AG09319 (cell line): ENCODE measurements at regions not wholly inside any gene's neighbourhood (a gene's known extent, or its start where the extent isn't known, plus 50 kb on each side); places are given as distances from the start of the nearest gene placed in this dataset.

ENCODE experiments used
- DNase-seq: peaks from one replicate; pipeline ENCODE4 v3.0.0-alpha.2; 2010; ENCODE audit warnings: low read depth; ENCODE audit errors: extremely low read depth
- CTCF ChIP-seq: IDR thresholded peaks from 2 replicates; pipeline ENCODE4 v1.5.1; 2011; ENCODE audit warnings: low read depth, mild to moderate bottlenecking, inconsistent platforms, low read length, moderate library complexity

GRCh38 chr10:90588222-90588621, 269.6 kb downstream of the HTR7 start:
- no peak for DNase-seq
- TF ChIP-seq CTCF: no peak

DNA sequence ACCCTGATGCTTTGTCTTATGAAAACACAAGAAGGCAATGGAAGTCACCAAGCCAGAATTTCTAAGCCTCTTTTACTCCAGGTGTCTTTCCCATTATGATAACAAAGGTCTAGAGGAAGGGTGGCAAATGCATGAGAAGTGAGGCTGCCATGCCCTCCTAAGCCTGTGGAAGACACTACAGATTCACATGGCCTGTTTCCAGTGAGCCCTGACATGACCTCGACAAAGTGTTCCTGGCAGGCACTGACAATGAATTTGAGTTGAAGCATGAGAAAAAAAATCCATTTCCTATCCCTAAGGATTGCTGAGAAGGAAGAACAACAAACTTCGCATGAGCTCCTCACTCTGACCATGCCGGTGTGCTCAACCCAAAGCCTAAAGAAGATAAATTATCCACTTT, 268.0 kb downstream of the HTR7 start:
- TF ChIP-seq CTCF: no peak
- no peak for DNase-seq

GRCh38 chr10:90591629-90592028, 266.2 kb downstream of the HTR7 start:
- no peak for DNase-seq

GRCh38 chr10:90592638-90593302, 265.1 kb downstream of the HTR7 start:
- no peak for DNase-seq
- no peak for TF ChIP-seq CTCF

More at GRCh38 chr10:90591629-90592028, 266.2 kb downstream of the HTR7 start:
- no peak for TF ChIP-seq CTCF

GRCh38 chr10:90598513-90598912, 259.3 kb downstream of the HTR7 start:
- no peak for TF ChIP-seq CTCF

DNA sequence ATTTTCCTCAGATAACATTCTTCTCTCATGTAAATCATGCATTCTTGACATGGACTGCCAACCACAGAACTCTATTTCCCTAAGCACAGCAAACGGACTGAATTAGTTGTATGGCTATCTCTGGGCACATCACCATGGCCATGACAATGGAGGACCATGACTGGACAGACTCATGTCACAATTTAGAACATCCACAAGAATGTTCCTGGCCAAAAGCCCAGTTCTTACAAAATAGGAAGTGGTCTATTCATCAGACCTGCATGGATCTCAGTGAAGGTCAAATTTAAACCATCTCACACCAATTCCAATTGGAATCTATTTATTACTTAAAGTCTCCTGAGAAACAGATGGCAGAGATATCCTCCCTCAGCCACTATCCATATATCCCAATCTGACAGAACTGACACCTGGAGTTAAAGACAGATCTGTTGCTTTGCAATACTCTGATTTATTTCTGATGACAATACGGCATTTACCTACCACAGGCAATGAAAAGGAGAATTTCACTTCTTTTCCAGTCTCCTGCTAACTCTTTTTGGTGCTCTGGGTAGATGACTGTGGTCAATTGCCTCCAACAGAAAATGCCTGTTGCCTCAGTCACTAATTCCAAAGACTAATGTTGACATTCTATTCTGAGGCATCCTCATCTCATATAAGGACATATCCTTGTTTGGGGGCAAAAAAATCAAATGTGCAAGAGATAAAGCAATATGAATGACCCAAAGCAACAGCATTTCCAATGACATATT, 254.8 kb downstream of the HTR7 start:
- no peak for DNase-seq
- no peak for TF ChIP-seq CTCF

More at GRCh38 chr10:90598513-90598912, 259.3 kb downstream of the HTR7 start:
- no peak for DNase-seq

DNA sequence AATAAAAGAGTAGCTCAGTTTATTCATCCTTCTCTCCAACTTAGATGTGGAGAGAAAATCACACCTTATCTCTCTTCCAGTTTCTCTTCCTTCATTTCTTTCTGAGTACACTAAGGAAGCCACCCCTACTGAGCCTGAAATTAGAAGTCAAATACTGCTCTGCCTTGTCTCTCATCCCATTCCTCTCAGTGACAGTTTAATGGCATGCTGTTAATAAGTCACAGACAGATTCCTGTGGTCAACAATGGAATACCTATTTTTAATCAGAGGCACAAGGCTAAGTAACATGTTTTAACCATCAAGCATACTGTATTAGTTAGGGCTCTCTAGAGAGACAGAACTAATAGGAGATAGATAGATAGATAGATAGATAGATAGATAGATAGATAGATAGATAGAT, 253.2 kb downstream of the HTR7 start:
- no peak for TF ChIP-seq CTCF
- no peak for DNase-seq
